Activated naive CD4-positive, alpha-beta T cell treated with anti-CD3 and anti-CD28 coated beads for 36 hours (primary cell): ENCODE measurements at regions not wholly inside any gene's neighbourhood (a gene's known extent, or its start where the extent isn't known, plus 50 kb on each side); places are given as distances from the start of the nearest gene placed in this dataset.
A peak's percentile ranks its signal among the peaks of the same experiment; 100 is the strongest.

Experiments
- CTCF ChIA-PET: fragments of 350-600 bp; sonication (Branson Sonifier 250); formaldehyde crosslinking; loops from one replicate; lab custom pipeline; 2021; ENCODE audit warnings: antibody characterized with exemption; lab: Charles Lee
- DNase-seq: peaks from one replicate; pipeline ENCODE4 v3.0.0-alpha.2; 2020
- H3K27ac Mint-ChIP-seq: one replicate; pipeline ENCODE4 v1.8.0; 2021; ENCODE audit warnings: mild to moderate bottlenecking, mixed read lengths
- H3K27me3 Mint-ChIP-seq: one replicate; pipeline ENCODE4 v1.8.0; 2021; ENCODE audit warnings: low read depth, mixed read lengths
- H3K36me3 Mint-ChIP-seq: one replicate; pipeline ENCODE4 v1.8.0; 2021; ENCODE audit warnings: low read depth, mixed read lengths
- H3K4me1 Mint-ChIP-seq: one replicate; pipeline ENCODE4 v1.8.0; 2021; ENCODE audit warnings: low read depth, mixed read lengths
- H3K4me3 Mint-ChIP-seq: one replicate; pipeline ENCODE4 v1.8.0; 2021; ENCODE audit warnings: mild to moderate bottlenecking, moderate library complexity, mixed read lengths
- H3K9me3 Mint-ChIP-seq: one replicate; pipeline ENCODE4 v1.8.0; 2021; ENCODE audit warnings: mixed read lengths
- intact Hi-C: fragments of 100-400 bp; cut with micrococcal nuclease; formaldehyde crosslinking; loops from one replicate; pipeline ENCODE4 v1.15.1; 2023

GRCh38 chr18:23077493-23078256 lies 57.6 kb upstream of the CABLES1 start:
- CTCF ChIA-PET: interaction anchor here (0.6 to 1.2 kb wide), 5 partner anchors 9 to 303 kb away, joined by 3 to 6 read pairs (median 3); no protein-coding TSS in a partner anchor
- Mint-ChIP-seq H3K36me3 (no peaks in the 10 kb centered on the region), H3K9me3 (no peaks in the 10 kb centered on the region), H3K27ac (no peak overlapping the region), H3K4me1 (peaks cover 28% of the 10 kb centered on the region), H3K4me3 (no peak overlapping the region), H3K27me3 (no peaks in the 10 kb centered on the region)
- DNase-seq: peak; percentile 37
- intact Hi-C loops: loop anchor here (1.0 to 5.0 kb wide), 3 partner anchors 301 to 1355 kb away; no protein-coding TSS in a partner anchor

GRCh38 chr18:23085066-23085465 lies 50.2 kb upstream of the CABLES1 start:
- Mint-ChIP-seq H3K4me1 (no peaks in the 10 kb centered on the region), H3K4me3 (no peak overlapping the region), H3K27ac (no peak overlapping the region), H3K36me3 (no peaks in the 10 kb centered on the region), H3K27me3 (no peaks in the 10 kb centered on the region), H3K9me3 (no peaks in the 10 kb centered on the region)
- CTCF ChIA-PET: interaction anchor here (0.6 kb wide), 1 partner anchor 226 kb away, joined by 3 read pairs; no protein-coding TSS in a partner anchor
- intact Hi-C loops: no loop called here
- no peak for DNase-seq
